ENCODE measurements at regions not wholly inside any gene's neighbourhood (a gene's known extent, or its start where the extent isn't known, plus 50 kb on each side); places are given as distances from the start of the nearest gene placed in this dataset.
"Not testable (repeated sequence)": the region's sequence is repeated elsewhere in the genome, so short reads cannot be mapped to it uniquely, and the experiment has no call there.

DNA sequence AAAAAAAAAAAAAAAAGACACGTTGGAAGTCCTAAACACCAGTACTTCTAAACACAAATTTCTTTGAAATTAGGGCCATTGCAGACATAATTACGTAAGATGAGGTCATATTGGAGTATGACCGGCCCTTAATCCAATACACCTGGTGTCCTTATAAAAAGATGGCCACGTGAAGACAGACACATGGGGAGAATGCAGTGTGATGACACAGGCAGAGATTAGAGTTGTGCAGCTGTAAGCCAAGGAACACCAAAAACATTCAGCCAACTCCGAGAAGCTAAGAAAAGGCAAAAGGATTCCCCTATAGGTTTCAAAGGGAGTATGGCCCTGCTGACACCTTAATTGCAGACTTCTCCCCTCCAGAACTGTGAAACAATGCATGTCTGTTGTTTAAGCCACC is 379.0 kb upstream of the PDZRN3 start:
- DNase-seq (ENCODE audit: extremely low read depth, low read depth) = no peak
- TF ChIP-seq, protein P1, sequence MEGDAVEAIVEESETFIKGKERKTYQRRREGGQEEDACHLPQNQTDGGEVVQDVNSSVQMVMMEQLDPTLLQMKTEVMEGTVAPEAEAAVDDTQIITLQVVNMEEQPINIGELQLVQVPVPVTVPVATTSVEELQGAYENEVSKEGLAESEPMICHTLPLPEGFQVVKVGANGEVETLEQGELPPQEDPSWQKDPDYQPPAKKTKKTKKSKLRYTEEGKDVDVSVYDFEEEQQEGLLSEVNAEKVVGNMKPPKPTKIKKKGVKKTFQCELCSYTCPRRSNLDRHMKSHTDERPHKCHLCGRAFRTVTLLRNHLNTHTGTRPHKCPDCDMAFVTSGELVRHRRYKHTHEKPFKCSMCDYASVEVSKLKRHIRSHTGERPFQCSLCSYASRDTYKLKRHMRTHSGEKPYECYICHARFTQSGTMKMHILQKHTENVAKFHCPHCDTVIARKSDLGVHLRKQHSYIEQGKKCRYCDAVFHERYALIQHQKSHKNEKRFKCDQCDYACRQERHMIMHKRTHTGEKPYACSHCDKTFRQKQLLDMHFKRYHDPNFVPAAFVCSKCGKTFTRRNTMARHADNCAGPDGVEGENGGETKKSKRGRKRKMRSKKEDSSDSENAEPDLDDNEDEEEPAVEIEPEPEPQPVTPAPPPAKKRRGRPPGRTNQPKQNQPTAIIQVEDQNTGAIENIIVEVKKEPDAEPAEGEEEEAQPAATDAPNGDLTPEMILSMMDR (IDR thresholded peaks at IDR 0.05; ENCODE audit: low read depth, low read length) = no peak

DNA sequence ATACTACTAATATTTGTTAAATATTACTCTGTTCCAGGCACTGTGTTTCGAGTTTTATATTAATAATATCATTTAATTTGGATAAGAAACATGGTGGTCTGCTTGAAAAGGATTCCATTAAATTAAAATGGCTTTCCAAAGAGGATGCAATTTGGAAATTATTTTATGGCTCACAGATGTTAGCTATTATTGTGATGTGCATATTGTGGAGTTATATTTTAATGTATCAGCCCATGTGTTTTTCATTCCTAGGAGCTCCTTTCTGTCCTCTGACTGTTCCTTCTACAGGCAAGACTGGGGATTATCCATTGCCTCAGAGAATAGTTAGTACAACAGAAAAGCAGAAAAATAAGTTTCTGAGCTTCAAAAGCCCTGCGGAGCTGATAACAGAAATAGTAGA is 376.7 kb upstream of the PDZRN3 start:
- DNase-seq (ENCODE audit: extremely low read depth, low read depth) = no peak
- TF ChIP-seq, protein P1 (IDR thresholded peaks at IDR 0.05; ENCODE audit: low read depth, low read length) = no peak

DNA sequence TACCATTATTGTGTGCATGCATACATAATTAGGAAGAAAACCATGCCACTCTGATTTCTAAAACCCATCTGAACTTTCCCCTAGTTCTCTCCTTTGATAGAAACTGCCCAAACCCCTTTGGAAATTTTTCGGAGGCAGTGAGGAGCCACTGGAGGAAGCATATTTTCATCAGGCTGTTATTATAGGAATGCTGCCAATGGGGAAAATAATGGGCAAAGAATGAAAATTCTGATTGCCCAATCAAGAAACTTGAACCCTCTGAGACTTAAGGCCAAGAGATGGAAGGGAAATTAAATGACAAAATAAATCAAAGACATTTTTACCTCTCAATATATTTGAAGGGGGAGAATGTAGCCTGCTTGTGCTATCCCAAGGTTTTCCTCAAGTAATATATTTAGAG is 376.0 kb upstream of the PDZRN3 start:
- peak; percentile 8 for DNase-seq (ENCODE audit: extremely low read depth, low read depth)
- TF ChIP-seq, protein P1 (IDR thresholded peaks at IDR 0.05; ENCODE audit: low read depth, low read length) = no peak

DNA sequence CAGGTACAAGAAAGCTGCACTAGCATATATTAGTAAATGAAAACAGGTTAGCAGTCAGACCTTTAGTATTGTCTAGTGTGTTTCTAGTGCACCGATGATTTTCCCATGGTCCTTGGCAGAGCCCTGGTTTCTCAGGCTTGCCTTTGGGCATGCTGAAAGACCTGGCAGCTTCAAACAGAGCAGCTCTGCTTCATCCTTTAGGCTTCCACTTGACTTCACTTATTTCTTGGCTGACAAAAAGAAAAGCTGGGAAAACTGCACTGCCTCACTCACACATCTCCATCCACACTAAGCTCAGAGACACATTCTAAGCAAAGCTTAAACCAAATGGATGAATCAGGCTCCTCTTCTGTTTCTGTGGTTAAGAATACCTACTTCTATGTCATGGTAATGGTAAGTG is 374.8 kb upstream of the PDZRN3 start:
- DNase-seq (ENCODE audit: extremely low read depth, low read depth) = no peak
- TF ChIP-seq, protein P1 (IDR thresholded peaks at IDR 0.05; ENCODE audit: low read depth, low read length) = no peak

DNA sequence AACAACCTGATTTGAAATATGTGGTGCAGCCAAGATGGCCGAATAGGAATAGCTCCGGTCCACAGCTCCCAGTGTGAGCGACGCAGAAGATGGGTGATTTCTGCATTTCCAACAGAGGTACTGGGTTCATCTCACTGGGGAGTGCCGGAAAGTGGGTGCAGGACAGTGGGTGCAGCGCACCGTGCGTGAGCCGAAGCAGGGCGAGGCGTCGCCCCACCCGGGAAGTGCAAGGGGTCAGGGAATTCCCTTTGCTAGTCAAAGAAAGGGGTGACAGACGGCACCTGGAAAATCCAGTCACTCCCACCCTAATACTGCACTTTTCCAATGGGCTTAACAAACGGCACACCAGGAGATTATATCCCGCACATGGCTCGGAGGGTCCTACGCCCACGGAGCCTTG is 365.9 kb upstream of the PDZRN3 start:
- DNase-seq (ENCODE audit: extremely low read depth, low read depth) = not testable (repeated sequence)

DNA sequence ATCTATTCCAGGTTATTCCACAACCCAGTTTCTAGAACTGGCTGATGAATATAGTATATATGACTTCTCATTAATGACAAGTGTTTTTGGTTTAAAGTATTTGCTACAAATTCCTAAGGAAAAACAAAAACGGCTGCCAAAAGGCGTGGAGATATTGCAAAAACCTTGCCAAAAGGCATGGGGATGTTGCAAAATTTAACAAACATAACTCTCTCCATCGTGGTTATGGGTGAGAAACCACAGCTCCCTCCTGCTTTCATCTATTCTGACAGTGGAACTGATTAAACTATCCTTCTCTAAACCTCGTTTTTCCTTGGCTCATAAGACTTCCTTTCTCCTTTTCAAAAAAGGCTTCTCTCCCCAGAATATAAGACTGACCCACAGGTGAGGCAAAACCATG is 342.0 kb upstream of the PDZRN3 start:
- DNase-seq (ENCODE audit: extremely low read depth, low read depth) = no peak
- TF ChIP-seq, protein P1 (IDR thresholded peaks at IDR 0.05; ENCODE audit: low read depth, low read length) = no peak

DNA sequence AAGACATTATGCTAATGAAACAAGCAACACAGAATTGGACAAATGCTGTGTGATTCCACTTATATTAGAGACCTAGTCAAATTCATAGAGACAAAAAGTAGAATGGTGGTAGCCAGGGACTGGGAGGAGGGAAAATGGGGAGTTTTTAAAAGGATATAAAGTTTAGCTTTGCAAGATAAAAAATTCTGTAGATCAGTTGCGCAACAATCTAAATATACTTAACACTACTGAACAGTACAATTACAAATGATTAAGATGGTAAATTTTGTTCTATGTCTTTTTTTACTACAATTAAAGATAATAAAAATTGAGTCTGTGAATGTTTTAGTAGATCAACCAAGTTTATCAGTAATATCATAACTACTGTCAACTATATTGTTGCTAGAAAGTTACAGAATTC is 340.1 kb upstream of the PDZRN3 start:
- TF ChIP-seq, protein P1 (IDR thresholded peaks at IDR 0.05; ENCODE audit: low read depth, low read length) = no peak
- DNase-seq (ENCODE audit: extremely low read depth, low read depth) = no peak

DNA sequence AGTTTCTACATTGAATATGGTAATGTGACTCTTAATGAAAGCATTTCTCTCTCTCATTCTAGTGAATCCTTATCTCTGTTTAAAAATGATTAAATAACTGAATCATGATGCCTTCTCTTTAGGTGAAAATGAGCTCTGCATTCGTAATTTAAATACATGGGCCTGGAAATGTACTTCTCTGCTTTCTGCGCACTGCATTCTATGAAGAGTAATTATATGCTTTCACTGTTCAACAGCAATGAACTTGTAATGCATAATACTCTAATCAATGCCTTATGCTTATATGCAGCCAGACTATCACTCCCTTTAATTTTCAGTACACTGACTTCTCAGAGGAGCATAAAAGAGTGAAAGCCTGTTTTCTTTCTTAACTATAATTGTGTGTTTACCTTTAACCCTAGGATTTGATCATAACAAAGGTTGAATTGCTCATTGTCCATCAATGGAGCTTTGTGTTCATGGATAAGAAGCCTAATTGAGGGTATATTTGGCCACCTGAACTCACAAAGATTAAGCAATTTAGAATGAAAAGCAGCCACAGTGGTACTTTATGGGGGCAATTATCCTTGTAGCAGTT is 330.8 kb upstream of the PDZRN3 start:
- TF ChIP-seq, protein P1 (IDR thresholded peaks at IDR 0.05; ENCODE audit: low read depth, low read length) = no peak
- no peak for DNase-seq (ENCODE audit: extremely low read depth, low read depth)
